D721Med (cell line): ENCODE measurements at regions not wholly inside any gene's neighbourhood (a gene's known extent, or its start where the extent isn't known, plus 50 kb on each side); places are given as distances from the start of the nearest gene placed in this dataset.

ENCODE experiments used
- DNase-seq: peaks from one replicate; pipeline ENCODE4 v3.0.0; 2011; ENCODE audit warnings: low spot score; ENCODE audit not compliant: insufficient read length
- FAIRE-seq: peaks from 2 replicates; lab custom pipeline; 2011; peaks lifted over from hg19 to GRCh38; lab: Jason Lieb, UNC
- CTCF ChIP-seq: IDR thresholded peaks from 2 replicates; pipeline ENCODE4 v1.5.1; 2012; ENCODE audit warnings: mild to moderate bottlenecking, control low read depth; ENCODE audit not compliant: insufficient read depth; ENCODE audit errors: missing control alignments

GRCh38 chr4:14303856-14304255 lies 676.3 kb upstream of the BOD1L1 start:
- no peak for FAIRE-seq
- DNase-seq, result no peak
- TF ChIP-seq CTCF, result no peak

- no peak for TF ChIP-seq CTCF
- no peak for FAIRE-seq
- no peak for DNase-seq
Measured at GRCh38 chr4:14308229-14308651, 680.7 kb upstream of the BOD1L1 start.

GRCh38 chr4:14309431-14309830 lies 681.9 kb upstream of the BOD1L1 start:
- DNase-seq (no peak), FAIRE-seq (no peak)

GRCh38 chr4:14313757-14314156 lies 686.2 kb upstream of the BOD1L1 start:
- no peak for TF ChIP-seq CTCF
- DNase-seq (no peak), FAIRE-seq (no peak)

More at GRCh38 chr4:14309431-14309830, 681.9 kb upstream of the BOD1L1 start:
- no peak for TF ChIP-seq CTCF

- no peak for FAIRE-seq
- no peak for DNase-seq
- no peak for TF ChIP-seq CTCF
Measured at GRCh38 chr4:14315129-14315528, 687.2 kb upstream of the CPEB2 start.

GRCh38 chr4:14317351-14317750 lies 684.9 kb upstream of the CPEB2 start:
- DNase-seq, result no peak
- no peak for FAIRE-seq
- no peak for TF ChIP-seq CTCF

- TF ChIP-seq CTCF, result no peak
- no peak for FAIRE-seq
- DNase-seq, result no peak
Measured at GRCh38 chr4:14318671-14319070, 683.6 kb upstream of the CPEB2 start.
